ENCODE measurements at regions not wholly inside any gene's neighbourhood (a gene's known extent, or its start where the extent isn't known, plus 50 kb on each side); places are given as distances from the start of the nearest gene placed in this dataset.
"Not testable (repeated sequence)": the region's sequence is repeated elsewhere in the genome, so short reads cannot be mapped to it uniquely, and the experiment has no call there.

DNA sequence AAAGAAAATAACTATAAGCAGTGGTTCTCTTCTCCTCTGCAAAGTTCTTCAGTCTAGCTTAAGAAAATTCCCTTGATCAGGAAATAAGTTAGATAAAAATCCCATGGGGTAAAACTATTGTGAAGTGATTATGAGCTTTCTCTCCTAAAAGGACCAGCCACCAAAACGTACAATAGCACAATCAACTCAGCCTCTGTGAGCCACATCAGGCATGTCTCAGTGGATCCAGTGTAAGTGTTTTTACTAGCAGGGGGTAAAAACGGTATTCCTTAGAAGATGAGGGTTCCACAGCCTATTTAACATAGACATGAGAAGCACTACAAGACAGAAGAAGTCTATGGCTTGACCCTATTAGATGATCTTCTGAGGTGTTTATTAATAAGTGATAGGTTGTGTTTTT, 503.2 kb downstream of the PIK3C3 start:
- DNase-seq (ENCODE audit: low spot score) (no peak), FAIRE-seq (no peak)

DNA sequence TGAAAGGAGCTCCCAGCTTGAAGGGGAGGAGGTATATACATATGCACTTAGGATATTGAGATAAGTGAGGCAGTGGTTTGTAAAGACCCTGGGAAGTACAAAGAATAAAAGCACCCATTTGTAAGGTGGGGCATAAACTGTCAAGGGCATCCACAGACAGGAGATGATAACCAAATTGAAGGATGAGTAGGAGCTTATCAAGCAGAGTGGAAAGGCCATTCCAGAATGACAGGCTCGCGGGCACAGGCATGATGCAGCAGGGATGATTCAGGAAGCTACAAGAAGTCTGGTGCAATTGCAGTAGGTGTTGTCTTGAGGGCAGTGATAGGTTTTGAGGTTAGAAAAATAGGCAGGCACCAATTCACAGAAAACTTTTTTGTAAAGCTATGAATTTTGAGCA, 504.8 kb downstream of the PIK3C3 start:
- DNase-seq (ENCODE audit: low spot score) (no peak), FAIRE-seq (no peak)

DNA sequence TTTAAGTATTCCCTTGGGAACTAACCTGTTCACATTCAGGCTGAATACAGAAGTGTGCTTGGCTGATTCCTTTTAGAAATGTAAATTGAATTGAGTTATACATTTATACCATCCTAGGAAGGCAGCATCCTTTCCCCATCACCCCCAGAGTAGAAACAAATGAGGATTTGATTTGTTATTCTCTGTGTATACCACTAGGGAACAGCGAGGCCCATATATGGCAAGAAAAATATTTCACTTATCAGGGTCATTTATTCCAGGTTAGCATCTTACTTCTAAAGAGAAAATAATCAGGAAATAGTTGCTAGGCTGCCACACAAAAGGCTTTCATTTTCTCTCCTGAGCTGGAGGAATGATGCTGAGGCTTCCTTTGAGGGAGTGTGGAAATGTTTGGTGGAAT, 516.9 kb downstream of the PIK3C3 start:
- DNase-seq (ENCODE audit: low spot score) (no peak), FAIRE-seq (no peak)

DNA sequence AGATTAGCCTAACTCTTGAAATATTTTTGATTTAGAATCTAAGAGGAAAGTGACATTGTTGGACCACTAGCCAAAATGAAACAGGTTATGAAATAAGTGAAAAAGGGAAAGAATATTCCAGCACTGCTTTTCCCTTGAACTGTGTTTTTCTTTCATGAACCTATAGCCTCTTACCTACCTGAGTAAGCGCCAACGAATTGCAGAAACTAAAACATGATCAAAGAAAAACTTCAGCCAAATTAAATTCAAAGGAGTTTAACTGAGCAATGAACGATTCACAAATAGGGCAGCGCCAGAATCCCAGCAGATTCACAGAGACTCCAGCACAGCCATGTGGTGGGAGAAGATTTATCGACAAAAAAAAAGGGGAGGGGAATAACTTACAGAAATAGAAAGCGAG, 518.6 kb downstream of the PIK3C3 start:
- FAIRE-seq (no peak), DNase-seq (ENCODE audit: low spot score) (no peak)

DNA sequence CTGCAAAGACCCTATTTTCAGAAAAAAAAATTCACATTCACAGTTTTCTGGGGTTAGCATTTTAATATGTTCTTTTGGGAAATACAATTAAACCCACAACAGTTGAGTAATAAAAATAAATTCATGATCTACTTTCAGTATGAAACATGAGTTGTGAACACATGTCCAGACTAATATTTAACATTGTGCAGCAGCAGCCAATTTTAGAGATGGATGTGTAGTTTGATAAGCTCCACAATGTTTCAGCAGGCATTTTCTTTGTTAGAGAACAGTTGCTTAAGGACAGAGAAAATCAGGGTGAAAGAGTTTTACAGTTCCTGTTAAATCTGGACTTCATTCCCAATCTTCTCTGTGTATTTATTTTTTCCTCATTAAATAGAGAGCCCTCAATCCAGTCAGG, 519.5 kb downstream of the PIK3C3 start:
- FAIRE-seq: no peak
- DNase-seq (ENCODE audit: low spot score): no peak

DNA sequence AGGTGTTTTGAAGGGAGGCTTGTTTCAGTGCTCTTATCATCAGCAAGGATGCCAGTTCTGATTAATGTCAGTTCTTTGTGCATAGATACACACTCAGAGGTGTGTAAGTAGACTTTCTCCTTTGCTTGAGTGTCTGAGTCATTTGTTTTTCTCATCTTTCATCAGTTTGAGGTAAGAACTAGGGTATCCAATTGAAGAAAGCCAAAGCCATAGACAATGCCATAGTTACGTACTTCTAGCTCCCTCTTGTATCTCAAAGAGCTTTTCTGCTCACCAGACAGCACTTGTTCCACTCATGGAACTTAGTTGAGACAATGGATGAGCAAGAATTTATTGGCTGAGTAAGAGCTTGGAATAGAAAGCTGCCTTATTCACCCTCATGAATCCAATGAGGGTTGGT, 520.1 kb downstream of the PIK3C3 start:
- FAIRE-seq (no peak), DNase-seq (ENCODE audit: low spot score) (no peak)

DNA sequence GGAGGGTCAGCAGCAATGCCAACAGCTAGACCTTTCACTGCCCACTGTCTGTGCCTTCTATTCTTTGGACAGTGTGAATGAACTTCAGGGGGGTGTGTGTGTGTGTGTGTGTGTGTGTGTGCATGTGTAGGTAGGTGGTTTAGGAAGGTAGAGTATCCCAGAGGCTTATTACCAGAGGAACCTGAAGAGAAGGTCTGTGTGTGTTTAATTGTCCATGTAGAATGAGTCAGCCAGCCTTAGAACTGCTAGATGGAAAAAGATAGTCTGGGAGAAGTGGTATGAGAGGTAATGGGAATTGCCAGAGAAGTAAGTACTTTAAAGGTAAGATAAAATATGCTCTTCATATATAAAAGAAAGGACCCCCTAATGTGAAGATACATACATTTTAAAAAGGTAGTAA, 522.2 kb downstream of the PIK3C3 start:
- FAIRE-seq: peak; percentile 78
- peak; percentile 35 for DNase-seq (ENCODE audit: low spot score)

DNA sequence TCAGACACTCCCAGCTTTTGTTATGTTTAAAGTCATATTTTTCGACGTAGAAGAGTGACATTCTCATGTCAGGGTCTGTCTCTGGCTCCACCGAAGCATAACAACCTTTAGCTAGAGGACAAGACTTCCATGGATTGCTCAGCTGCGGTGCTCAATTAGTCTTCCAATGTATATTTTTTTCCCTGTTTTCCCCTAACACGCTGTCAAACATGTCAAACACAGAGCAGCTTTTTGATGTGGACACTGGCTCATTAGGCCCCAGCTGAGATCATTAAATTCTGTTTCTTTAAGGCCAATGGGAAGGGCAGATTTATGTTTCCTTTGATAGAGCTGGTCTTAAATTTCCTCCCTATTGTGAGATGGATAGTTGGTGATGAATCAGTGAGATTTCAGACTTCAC, 525.4 kb downstream of the PIK3C3 start:
- FAIRE-seq (no peak), DNase-seq (ENCODE audit: low spot score) (no peak)

DNA sequence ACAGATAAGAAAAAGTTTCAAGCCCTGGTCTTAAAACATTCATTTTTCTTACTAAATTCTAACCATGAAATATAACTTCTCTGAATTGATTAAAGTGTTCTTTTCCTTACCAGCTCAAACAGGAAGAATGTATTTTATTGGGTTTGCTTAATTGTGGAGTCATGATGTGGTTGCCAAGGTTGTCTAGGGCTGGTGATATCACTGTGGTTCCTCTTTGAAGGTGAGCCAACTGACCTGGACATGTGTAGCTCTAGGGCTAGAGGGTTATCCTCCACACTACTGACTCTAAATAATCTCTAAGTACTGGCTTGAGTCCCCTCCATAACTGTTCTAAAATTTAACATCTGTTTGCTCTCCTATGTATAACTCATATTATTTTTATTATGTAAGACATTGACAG, 529.6 kb downstream of the PIK3C3 start:
- FAIRE-seq: no peak
- DNase-seq (ENCODE audit: low spot score): no peak

DNA sequence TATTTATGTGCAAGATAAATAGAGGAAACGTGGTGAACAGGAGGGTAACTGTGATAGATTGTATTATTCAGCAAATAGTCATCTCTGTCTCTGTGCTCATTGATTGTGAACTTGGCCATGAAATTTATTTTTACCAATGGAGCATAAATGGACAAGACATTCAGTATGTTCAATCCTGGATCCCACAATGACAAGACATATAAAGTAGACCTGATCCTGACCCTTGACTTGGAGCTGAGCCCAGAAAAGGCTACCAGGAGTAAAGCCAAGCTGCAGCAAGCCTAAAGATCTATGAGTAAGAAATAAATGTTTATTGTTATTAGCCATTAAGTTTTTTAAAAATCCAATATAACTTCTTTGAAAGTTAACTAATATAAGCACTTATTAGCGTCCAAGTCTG, 531.2 kb downstream of the PIK3C3 start:
- FAIRE-seq: peak; percentile 20

DNA sequence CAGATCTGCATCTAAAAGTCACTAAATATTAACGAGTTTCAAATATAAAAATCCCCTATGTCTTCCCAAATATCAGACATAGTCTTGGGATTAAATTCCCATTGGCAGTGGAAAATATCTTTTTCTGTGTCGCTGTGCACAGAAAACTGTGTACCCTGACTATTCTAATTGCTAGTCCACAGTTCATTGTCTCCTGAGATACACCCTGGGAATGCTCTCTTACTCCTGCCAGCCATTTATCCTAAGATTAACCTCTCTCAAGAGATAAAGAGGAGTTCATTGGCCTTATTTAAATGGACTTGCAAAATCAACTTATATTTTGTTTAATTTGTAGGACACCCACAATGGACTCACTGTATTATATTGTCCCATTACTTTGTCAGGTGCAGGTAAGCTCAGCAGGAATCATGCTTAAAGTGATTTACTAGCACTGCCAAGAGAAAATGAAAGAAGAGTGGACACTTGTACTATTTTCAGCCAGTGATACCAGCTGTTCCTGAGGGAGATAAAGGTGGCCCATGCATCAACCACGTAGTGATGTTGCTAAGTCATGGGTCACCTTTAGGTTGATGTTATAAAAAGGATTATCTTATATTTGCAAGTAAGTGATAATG, 553.8 kb downstream of the PIK3C3 start:
- no peak for FAIRE-seq
- DNase-seq (ENCODE audit: low spot score): no peak

More for the DNA sequence above, 531.2 kb downstream of the PIK3C3 start:
- no peak for DNase-seq (ENCODE audit: low spot score)

DNA sequence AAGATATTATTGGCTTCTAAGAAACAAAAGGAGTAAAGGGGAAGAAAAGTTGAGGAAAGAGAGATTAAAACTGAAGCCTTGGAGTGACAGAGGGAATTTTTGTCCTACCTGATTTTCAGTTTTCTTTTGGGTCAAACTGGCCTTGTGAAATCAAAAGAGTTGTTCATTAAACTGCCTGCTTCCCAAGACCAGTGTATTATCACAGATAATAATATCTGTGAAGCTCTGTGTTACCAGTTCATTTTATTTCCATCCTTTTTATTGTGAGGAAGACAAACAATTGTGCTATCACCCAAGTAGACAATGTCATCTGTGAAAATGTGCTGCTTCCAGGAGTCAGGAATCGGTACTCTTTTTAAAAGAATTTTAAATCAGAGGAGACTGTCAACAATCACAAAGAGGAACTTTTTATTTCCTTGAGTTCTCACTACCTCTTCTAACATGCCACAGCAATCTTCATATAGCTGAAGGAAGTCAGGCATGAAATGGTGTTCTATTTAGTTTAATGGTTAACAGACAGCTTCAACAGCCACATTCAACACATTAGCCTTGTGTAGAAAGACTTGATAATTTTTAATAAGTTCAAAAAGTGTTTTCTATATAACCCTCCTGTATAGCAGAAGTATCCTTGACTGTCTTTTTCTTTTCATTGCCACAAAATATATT, 554.8 kb downstream of the PIK3C3 start:
- DNase-seq (ENCODE audit: low spot score): peak; percentile 63
- peak; percentile 95 for FAIRE-seq

DNA sequence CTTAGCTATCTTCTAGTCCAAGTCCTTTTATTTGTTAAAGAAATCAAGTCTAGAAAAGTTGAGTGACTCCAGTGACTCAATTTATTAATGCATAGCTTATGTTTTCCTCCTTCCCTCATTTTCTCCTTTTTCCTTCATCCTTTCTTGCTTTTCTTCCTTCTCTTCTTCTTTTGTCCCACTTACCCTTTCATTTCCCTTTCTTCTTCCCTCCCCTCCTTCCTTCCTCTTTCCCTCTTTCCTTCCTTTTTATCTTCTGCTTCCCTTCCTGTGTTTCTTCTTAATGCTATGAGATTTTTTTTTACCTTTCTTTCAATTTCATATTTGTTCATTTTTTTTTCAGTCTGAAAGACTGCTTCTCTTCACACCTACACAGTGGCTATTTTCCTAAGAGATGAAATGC, 555.5 kb downstream of the PIK3C3 start:
- FAIRE-seq (no peak), DNase-seq (ENCODE audit: low spot score) (no peak)

DNA sequence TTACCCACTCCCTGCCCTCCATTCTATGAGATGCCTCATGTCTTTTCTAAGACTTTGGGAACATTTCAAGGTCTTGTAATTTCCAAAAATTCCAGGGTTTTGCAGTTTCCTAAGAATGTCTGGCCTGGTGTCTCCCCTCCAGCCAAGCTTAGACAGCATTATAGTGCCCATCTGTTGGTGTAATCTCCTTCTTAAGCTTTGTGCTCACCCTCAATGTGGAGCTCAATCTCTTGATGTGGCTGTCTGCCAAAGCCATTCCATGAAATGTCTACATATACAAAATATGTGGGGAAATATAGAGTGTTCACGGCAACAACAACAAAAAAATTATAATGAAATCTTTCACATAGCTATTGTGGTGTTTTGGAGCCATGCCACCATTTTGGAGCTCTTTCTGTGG, 558.4 kb downstream of the PIK3C3 start:
- no peak for FAIRE-seq
- DNase-seq (ENCODE audit: low spot score): no peak

DNA sequence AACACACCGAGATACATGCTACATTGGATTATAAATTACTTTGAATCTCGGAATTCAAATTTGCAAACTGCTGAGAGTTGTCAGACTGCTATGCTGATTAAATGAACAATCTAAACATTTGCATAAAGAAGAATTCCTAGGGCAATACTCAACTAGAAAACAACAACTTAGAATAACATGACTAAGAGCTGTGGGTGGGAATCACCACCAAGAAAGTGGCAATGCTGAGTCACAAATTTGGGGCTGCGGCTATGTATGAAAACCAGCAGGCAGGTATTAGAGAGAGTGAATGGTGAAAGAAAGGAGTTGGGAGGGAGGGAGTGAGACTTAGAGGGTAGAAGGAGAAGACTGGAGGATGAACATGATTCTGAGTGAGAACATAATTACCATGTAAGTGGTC, 559.5 kb downstream of the PIK3C3 start:
- peak; percentile 64 for DNase-seq (ENCODE audit: low spot score)
- peak; percentile 79 for FAIRE-seq

DNA sequence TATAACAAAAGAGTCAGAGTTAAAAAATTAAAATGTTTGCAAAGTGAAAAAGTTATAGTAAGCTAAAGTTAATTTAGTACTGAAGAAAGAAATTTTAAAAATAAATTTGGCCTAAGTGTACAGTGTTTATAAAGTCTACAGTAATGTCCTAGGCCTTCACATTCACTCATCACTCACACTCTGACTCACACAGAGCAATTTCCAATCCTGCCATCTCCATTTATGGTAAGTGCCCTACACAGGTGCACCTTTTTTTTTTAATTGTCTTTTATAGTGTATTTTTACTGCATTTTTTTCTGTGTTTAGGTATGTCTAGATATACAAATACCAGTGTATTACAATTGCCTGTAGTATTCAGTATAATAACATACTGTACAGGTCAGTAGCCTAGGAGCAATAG, 562.9 kb downstream of the PIK3C3 start:
- FAIRE-seq: peak; percentile 24
- DNase-seq (ENCODE audit: low spot score): no peak

DNA sequence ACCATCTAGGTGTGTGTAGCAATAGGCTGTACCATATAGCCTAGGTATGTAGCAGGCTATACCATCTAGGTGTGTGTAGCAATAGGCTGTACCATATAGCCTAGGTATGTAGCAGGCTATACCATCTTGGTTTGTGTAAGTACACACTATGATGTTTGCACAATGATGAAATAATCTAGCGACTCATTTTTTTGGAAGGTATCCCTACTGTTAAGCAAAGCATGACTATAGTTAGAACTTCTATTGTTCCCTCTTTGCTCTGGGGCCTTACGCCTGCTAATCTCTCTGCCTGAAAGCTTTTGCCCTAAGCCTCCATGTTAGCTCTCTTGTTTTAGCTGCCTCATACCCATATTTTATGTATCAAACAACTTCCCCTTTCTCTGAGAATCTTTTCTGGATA, 563.3 kb downstream of the PIK3C3 start:
- not testable (repeated sequence) for FAIRE-seq
- DNase-seq (ENCODE audit: low spot score): peak; percentile 27

DNA sequence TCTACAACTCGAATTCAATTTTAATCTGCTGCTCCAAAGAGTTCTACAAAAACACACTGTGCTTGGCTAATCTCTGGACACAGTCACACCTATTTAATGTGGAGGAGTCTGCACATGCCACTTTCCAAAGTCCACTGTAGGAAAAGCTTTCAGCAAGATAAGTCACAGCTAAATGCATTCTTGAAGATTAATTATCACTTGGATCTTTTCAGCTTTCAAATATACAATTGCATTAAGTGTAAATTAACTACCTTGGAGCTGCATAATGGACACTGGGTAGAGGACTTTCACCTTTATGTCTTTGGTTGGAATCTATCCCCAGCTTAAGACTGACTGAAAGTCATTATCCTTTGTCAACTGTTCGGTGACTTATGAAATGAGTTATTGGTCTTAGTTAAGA, 565.1 kb downstream of the PIK3C3 start:
- FAIRE-seq: no peak
- no peak for DNase-seq (ENCODE audit: low spot score)

DNA sequence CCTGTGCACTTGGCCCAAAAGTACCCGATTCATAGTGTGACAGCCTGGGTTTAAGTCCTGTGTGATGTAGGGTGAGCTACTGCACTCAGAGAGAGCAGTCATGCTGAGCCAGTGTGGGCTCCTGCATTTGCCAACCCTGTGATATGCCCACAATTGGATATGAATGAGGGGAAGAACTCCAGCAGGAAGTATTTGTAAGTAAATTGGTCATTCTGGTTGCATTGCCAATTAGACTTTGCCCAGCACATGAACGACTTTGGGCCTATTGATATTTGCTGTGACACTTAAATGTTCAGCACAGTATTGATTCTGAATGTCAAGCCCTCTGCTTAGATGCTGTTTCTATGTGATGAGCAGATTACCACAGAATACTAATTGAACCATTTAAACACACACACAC, 570.9 kb downstream of the PIK3C3 start:
- no peak for FAIRE-seq
- DNase-seq (ENCODE audit: low spot score): no peak

DNA sequence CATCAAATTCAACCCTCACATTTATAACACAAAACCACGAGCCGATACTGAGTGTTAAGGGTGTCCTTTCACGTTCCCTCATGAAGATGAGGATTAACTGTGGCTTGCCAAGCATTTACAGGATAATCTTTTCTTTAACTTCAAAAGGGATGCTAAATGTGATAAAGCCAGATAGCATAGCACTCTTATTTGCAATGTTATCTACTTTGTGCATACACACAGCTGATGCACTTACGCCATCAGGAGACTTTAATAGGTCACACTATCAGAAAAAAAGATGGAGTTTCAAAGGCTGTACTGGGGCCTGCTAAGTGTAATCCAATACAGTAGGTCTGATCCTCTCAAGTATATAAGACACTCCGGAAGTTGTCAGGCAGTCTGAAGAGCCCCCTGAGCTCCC, 572.7 kb downstream of the PIK3C3 start:
- DNase-seq (ENCODE audit: low spot score): no peak
- FAIRE-seq: no peak

DNA sequence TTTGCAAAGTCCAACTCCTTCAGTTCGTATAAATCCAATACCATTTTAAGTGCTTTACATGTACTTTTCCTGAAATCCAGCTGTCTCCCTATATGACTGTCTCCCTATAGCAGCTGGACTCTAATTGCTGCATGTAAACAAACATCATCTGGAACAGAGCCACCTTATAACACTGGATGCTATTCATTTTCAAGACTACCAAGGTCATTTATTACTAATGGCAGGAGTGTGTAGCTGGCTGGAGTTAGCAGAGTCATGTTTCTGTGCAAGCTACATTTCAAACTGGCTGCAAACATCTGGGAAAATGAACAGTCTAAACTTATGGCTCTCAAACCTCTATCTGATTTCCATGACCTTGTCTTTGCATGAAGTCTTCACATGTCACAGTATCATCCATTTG, 575.2 kb downstream of the PIK3C3 start:
- DNase-seq (ENCODE audit: low spot score): no peak
- no peak for FAIRE-seq

DNA sequence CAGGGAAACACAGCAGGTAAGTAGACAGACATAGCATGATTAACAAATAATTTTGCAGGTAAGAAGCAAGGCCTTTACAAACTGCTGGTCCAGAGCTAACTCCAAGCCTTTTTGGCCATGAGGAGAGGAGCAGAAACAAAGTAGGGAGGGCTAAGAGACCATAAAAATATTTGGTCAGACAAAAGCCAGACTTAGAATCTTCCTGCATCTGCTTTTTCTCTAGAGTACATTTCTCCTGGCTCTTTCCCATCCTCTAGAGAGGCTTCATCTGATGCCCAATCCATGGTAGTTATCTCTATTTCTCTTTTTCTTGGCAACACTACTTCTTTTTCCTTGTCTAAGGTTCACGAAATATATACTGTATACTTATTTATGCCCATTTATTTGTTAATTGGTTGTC, 577.1 kb downstream of the PIK3C3 start:
- DNase-seq (ENCODE audit: low spot score) (no peak), FAIRE-seq (no peak)

DNA sequence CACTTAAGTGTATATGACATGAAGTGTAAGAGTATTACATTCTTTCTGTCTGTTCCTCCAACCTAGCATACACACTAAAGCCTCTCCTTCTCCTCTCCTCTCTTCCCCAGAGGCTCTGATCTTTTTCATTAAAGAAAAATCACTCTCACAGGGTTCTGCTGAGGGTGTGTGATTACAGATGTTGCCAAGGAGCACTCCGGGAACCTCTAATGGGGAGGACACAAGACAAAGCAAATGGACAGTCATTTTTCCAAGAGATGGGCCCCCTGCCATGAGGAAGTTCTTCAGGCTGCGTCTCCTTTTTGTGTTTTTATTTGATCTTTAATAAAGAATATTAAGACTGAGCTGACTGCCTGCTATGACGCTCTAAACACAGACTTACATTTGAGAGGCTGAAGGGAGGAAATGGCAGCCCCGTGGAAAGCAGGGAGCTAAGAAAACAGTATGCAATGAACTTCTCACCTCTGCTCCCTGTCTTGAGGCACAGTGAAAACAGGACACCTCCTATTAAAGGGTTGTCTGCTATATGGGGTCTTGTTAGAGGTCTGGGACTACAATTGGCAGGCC, 578.1 kb downstream of the PIK3C3 start:
- DNase-seq (ENCODE audit: low spot score) (no peak), FAIRE-seq (no peak)

All from RCC 7860 (cell line).